ENCODE measurements at regions not wholly inside any gene's neighbourhood (a gene's known extent, or its start where the extent isn't known, plus 50 kb on each side); places are given as distances from the start of the nearest gene placed in this dataset.
A peak's percentile ranks its signal among the peaks of the same experiment; 100 is the strongest.
"Not testable (repeated sequence)": the region's sequence is repeated elsewhere in the genome, so short reads cannot be mapped to it uniquely, and the experiment has no call there.

DNA sequence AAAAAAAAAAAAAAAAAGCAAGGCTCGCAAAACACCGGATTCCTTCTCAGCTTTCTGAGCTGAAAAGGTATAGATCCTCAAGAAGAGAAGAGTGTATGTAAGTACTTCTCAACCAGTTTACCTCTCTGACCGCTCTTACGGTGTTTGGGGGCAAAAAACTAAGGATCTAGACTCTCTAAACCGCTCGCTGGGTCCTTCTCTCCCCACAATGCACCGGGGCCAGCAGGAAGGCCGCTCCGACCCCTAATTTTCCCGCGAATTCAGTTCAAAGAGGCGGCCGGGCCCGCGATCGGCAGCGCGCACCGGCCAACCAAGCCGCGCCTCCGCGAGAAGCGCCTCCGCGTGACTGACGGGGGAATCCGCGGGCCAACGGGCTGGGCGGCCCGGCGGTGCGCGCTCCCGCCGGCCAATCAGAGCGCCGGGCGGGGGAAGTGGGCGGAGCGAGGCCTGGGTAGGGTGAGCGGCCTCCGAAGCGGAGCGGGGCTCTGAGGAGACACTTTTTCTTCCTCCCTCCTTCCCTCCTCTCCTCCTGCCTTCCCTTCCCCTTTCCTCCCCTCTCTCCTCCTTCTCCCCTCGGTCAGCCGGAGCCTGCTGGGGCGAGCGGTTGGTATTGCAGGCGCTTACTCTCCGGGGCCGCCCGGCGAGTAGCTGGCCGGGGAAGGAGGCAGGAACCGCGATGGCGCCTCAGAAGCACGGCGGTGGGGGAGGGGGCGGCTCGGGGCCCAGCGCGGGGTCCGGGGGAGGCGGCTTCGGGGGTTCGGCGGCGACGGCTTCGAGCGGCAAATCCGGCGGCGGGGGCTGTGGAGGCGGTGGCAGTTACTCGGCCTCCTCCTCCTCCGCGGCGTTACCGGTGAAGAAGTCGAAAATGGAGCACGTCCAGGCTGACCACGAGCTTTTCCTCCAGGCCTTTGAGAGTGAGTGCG, 93.0 kb downstream of the CRLF3 start:
- DNase-seq (ENCODE audit: low read depth in 1 of 2, low spot score in 1 of 2): peak; percentile 69 to 75

DNA sequence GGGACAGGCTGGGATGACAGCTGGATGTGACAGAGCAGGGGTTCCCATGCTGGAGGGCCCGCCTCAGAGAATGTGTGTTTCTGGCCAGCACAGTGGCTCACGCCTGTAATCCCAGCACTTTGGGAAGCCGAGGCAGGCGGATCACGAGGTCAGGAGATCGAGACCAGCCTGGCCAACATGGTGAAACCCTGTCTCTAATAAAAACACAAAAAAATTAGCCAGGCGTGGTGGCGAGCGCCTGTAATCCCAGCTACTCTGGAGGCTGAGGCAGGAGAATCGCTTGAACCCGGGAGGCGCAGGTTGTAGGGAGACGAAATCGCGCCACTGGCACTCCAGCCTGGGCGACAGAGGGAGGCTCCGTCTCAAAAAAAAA, 93.7 kb downstream of the CRLF3 start:
- not testable (repeated sequence) for DNase-seq (ENCODE audit: low read depth in 1 of 2, low spot score in 1 of 2)

DNA sequence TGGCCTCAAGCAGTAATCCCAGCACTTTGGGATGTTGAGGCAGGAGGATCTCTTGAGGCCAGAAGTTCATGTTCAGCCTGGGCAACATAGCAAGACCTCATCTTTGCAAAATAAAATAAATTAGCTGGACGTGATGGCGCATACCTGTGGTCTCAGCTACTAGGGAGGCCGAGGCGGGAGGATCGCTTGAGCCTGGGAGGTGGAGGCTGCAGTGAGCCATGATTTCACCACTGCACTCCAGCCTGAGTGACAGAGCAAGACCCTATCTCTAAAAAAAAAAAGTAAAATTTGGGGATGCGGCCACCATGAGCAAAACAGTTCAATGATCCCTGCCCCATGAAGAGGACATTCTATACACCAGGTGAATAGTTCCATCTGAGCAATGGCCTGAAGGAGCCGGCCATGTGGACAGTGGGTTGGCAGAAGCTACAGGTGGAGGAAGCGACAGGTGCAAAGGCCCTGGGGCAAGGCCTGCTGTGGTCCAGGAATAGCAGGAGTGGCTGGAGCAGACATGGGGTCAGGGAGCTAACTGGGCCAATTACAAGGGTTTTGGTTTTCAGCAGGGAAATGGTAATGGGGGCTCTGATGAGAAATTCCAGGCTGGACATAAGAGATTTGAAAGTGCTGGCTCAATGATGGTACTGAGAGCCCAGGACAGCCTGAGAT, 94.2 kb downstream of the CRLF3 start:
- DNase-seq (ENCODE audit: low read depth in 1 of 2, low spot score in 1 of 2): not testable (repeated sequence)

DNA sequence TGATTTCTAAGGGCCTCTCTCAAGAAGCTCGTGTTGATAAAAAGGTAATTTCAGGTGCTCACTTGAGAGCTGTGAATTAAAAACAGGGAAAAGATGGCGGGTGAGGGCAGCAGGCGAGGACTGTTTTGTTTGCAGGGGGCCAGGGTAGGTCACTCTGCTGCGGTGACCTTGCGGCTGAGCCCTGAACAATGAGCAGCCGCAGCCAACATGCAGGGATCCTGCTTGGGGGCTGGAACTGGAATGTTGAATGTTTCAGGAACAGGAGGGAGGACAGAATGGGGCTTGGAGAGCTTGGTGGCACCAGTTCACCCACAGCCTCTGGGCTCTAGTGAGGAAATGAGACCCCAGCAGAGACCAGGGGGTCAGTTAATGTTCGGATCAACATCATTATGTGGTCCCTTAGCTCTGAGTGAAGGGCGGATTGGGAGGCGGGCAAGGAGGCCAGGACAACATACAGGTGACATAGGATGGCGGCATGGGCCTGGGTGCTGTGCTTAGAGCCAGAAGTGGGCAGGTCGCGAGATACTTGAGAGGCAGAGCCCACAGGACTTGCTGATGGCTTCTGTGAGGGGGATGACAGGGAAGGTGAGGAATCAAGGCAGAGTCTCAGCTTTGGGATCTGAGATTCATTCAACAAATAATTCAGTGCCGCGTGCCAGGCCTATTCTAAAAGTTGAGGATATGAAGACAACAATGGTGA, 94.9 kb downstream of the CRLF3 start:
- not testable (repeated sequence) for DNase-seq (ENCODE audit: low read depth in 1 of 2, low spot score in 1 of 2)

DNA sequence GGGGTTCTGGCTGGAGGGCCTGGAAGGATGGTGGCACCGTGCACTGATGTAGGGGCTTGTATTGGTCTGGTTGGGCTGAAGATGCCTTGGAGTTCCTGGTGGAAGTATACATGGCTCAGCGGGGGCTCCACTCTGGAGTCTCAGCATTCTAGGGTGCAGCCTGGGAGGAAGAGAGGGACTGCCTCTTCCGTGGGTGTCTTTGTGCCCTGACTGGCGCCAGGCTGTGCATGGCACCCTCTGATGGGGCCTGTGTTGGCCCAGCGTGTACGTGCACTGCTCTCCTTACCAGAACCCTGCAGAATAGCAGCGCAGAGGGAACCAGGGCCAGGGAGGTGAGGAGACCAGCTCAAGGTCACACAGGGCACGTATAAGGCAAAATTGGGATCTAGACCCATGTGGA, 97.0 kb downstream of the CRLF3 start:
- DNase-seq (ENCODE audit: low read depth in 1 of 2, low spot score in 1 of 2): not testable (repeated sequence)

DNA sequence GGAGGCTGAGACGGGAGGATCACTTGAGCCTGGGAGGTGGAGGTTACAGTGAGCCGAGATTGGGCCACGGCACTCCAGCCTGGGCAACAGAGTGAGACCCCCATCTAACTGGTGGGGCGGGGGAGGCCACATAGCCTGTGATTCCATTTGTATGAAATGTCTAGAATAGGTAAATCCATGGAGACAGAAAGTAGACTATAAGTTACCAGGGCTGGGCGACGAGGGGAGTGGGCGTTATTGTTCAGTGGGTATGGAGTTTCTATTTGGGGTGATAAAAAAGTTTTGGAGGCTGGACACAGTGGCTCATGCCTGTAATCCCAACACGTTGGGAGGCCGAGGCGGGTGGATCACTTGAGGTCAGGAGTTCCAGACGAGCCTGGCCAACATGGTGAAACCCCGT, 97.8 kb downstream of the CRLF3 start:
- not testable (repeated sequence) for DNase-seq (ENCODE audit: low read depth in 1 of 2, low spot score in 1 of 2)

DNA sequence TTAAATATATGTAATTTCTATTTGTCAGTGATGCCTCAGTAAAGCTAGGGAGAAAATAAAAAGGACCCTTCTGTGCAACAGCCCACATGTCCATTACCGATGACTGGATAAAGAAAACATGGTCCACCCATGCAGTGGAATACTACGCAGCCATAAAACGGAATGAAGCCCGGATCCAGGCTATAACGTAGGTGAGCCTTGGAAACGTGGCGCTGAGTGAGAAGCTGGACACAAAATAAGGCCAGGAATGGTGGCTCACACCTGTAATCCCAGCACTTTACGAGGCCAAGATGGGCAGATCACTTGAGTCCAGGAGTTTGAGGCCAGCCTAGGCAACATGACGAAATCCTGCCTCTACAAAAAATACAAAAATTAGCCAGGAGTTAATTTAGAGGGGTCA, 98.2 kb downstream of the CRLF3 start:
- DNase-seq (ENCODE audit: low read depth in 1 of 2, low spot score in 1 of 2): not testable (repeated sequence)

DNA sequence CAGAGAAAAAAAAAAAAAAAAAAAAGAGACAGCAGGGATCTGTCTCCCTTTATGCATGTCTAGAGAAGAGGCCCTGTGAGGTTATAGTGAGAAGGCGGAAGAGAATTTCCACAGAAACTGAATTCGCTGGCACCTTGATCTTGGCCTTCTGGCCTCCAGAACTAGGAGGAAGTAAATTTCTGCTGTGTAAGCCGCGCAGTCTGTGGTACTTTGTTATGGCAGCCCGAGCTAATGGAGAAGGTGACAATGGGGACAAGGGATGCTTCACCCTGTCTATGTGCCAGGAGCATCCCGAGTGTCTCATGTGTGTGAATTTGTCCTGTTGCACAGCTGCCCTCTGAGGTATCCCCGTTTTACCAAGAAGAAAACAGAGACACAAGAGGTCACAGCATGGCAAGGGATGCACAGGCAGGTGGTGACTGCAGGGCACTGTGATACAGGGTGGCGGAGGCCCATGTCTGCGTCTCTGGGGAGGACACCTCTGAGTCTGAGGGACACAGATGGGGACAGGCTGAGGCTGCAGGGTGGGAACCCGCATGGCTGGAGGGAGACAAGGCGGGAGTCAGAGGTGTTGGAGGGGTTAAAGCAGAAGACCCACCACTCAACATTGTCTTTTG, 100.3 kb downstream of the CRLF3 start:
- not testable (repeated sequence) for DNase-seq (ENCODE audit: low read depth in 1 of 2, low spot score in 1 of 2)

DNA sequence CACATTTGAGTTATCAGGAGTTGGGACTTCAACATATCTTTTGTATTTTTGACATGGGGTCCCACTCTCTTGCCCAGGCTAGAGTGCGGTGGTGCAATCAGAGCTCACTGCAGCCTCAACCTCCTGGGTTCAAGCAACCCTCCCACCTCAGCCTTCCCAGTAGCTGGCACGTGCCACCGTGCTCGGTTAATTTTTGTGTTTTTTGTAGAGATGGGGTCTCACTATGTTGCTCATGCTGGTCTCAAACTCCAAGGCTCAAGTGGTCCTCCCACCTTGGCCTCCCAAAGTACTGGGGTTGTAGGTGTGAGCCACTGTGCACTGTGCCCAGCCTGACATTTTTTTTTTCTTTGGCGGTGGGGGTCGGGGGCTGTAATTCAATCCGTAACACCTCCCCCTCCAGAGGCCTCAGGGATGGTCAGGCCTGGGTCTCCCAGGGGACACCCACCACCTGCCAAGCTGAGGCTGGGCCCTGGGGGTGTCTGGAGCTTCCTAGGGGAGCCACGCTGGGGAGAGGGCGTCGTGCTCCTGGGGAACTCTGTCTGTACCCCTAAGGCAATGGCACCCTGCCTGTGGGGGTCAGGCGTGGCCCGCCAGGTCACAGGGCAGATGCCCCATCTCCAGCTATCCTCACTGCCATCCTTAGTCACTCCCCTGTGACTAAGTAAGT, 102.2 kb downstream of the CRLF3 start:
- DNase-seq (ENCODE audit: low read depth in 1 of 2, low spot score in 1 of 2): not testable (repeated sequence)

DNA sequence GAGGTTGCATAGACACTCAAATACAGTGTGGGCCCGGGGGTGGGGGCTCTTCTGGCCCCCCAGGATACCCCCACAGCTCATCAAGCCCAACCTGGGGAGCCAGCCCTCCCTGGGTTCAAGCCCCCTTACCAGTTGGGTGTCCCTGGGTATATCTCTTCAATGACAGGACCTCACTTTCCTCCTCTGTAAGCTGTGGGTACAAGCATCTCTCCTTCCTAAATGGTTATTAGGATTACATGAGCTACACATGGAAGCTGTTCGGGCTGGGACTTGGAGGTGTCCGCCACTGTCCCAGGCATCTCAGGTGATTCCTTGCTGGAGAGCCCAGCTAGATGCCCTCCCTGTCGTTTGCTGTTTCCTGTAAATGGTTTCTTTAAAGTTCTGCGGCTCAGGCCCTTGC, 103.5 kb downstream of the CRLF3 start:
- DNase-seq (ENCODE audit: low read depth in 1 of 2, low spot score in 1 of 2): not testable (repeated sequence)

DNA sequence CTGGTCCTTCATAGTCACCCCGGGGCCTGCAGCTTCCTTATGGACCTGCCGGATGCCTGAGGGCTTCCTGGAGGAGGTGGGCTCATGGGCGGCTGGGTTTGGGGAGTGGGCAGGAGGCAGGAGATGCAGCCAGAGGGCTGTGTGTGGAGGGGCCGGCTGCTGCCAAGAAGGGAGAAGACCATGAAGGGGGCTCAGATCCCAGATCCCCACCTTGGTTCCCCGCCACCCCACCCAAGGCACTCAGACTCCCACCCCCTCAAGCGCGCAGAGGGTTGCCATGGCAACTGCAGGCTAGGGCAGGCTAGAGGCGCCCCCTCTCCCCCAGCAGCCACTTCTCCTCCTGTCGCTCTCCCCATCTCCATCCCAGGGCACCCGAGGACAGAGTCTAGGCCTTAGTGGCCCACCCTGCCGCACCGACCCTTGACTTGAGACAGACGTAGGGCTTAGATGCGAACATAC, 104.5 kb downstream of the CRLF3 start:
- no peak for DNase-seq (ENCODE audit: low read depth in 1 of 2, low spot score in 1 of 2)

DNA sequence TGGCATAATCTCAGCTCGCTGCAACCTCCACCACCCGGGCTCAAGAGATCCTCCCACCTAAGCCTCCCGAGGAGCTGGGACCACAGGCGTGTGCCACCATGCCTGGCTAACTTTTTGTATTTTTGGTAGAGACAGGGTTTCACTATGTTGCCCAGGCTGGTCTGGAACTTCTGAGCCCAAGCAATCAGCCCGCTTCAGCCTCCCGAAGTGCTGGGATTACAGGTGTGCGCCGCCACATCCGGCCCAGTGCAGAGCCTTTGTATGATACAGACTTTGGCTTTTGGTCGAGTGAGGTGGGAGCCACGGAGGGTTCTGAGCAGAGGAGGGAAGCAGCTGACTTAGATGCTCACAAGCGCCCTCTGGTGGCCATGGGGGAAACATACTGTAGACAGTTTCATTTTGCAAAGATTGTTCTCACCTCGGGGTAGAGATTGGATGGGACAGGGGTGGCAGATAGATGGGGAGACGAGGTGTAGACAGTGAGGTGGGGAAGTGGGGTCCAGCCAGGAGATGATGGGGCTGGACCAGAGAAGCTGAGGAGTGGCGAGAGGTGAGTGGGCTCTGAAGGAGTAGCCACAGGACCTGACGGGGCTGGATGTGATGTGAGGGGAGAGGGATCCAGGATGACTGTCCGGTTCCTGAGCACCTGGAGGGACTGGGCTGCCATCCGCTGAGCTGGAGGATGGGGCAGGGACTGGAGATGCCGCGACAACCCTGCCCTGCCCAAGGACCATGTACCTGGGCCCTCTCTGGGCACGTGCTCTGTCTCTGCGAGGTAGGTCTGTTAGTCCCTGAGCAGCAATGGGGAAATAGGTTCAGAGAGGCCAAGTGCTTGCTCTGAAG, 105.1 kb downstream of the CRLF3 start:
- peak; percentile 56 to 68 for DNase-seq (ENCODE audit: low read depth in 1 of 2, low spot score in 1 of 2)

DNA sequence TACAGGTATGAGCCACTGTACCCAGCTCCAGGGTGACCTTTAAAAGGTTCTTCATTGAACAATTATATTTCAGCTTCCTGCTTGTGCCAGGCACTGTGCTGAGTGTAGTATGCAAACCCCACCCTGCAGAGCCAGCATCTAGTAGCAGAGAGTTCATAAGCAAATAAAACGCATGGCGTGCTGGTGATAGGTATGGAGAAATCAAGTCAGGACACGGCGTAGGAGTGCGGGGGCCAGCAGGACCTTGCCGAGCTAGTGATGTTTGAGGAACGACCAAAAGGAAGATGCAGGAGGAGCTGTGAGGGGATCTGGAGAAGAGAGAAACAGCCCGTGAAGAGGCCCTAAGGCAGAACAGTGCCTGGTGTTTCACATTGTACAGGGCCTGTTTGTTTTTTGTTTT, 105.8 kb downstream of the CRLF3 start:
- DNase-seq (ENCODE audit: low read depth in 1 of 2, low spot score in 1 of 2): not testable (repeated sequence)

DNA sequence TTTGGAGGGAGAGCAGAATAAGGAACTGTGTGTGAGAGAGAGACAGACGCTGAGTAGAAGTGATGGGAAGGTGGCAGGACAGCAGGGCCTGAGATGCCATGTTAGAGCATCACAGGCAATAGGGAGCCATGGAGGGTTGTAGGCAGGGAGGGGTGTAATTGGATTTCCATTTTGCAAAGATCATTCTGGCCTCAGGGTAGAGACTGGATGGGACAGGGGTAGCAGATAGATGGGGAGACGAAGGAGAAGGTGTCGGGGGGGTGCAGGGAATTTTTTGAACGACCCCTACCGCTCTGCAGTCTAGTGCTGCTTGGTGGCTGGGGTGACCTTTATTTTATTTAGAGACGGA, 106.4 kb downstream of the CRLF3 start:
- DNase-seq (ENCODE audit: low read depth in 1 of 2, low spot score in 1 of 2): not testable (repeated sequence)

DNA sequence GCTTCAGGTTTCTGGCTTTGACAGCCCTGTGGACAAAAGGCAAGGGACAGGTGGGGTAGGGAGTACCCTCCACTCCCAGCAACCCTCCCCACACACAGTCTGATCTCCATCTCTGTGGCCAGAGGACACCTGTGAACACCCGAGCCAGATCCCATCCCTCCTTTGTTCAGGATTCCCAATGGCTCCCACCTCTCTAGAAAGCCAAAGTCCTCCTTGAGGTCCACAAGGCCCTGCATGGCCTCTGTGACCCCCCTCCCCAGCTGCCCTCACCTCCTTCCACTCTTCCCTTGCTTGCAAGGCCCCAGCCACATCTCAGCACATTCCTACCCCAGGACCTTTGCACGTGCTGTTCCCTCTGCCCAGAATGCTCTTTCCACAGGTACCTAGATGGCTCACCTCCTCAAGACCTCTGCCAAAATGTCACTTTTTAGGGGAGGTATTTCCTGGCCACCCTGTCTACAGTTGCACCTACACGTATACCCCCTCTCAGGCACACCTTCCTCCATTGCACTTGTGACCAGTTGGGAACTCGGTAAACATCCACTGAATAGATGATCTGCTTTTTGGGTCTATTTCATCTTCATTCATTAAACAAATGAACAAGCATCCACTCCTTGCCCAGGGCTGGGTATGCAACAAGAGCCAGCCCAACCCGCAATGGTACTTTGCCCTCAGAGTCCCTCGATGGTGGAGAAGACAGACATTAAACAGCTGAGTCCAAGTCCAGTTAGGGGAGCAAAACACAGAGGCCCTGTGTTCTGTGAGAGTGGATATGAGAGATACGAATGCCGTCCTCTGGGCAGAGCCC, 107.0 kb downstream of the CRLF3 start:
- DNase-seq (ENCODE audit: low read depth in 1 of 2, low spot score in 1 of 2): no peak

DNA sequence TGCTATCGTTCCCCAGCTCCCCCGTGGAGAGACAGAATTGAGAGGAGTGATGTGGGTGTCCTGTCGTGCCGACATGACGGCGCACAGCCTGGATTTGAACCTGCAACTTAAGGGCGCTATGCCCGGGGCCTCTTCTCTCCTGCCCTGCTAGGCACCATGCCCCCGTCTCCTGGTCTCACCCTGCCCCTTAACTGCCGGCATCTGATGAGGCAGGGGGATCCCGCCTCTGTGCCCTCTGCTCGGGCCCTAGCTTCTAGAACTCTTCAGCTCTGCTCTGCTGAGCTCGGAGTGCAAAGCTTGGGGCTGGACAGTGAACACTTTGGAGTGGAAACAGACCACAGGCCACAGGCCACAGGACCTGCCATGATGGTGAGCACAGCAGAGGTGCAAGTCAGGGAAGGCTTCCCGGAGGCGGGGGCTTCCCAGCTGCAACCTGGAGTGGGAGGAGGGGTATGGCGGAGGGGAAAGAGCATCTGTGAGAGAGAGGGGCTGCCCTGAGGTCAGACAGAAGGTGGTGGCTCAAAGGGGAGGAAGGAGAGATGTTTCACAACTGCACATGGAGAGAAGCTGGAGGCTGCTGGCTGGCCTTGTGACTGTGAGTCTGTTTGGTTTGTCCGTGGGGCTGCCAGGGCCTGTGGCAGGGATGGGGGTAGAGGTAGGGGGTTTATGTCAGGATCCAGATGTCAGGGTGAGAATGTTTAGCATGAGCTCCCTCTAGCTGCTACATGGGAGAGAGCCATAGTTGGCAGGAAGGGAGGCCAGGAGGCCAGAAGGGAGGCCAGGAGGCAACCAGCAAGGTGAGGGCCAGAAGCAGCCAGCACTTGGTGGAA, 107.8 kb downstream of the CRLF3 start:
- DNase-seq (ENCODE audit: low read depth in 1 of 2, low spot score in 1 of 2): no peak

DNA sequence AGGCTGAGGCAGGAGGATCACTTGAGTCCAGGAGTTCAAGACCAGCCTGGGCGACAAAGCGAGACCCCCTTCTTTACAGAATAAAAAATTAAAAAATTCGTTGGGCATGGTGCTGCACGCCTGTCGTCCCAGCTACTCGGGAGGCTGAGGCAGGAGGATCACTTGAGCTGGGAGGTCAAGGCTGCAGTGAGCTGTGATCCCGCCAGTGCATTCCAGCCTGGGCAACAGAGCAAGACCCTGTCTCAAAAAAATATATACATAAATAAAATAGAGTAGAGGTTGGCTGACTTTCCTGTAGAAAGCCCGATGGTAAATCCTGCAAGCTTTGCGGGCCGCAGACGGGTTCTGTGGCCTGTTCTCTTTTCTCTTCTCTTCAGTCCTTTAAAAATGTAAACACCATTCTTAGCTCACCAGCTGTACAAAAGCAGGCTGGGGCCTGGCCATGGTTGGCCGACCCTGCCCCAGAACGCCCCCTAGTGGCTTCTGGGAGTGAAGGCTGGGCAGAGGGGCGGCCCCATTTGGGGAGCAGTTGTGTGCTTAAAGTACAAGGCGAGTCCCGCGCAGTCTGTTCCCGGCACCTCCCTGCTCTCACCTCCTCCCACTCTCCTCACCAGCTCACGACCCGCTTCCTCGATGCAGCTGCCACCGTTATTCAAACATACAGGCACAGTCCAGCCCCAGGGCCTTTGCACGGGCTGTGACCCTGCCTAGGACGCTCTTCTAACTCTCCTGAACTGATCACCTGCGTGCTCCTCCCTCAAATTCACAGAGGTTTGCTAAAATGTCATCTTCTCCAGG, 109.5 kb downstream of the CRLF3 start:
- peak in 1 of 2 donors; percentile 32 for DNase-seq (ENCODE audit: low read depth in 1 of 2, low spot score in 1 of 2)
